ENCODE measurements at regions not wholly inside any gene's neighbourhood (a gene's known extent, or its start where the extent isn't known, plus 50 kb on each side); places are given as distances from the start of the nearest gene placed in this dataset.

DNA sequence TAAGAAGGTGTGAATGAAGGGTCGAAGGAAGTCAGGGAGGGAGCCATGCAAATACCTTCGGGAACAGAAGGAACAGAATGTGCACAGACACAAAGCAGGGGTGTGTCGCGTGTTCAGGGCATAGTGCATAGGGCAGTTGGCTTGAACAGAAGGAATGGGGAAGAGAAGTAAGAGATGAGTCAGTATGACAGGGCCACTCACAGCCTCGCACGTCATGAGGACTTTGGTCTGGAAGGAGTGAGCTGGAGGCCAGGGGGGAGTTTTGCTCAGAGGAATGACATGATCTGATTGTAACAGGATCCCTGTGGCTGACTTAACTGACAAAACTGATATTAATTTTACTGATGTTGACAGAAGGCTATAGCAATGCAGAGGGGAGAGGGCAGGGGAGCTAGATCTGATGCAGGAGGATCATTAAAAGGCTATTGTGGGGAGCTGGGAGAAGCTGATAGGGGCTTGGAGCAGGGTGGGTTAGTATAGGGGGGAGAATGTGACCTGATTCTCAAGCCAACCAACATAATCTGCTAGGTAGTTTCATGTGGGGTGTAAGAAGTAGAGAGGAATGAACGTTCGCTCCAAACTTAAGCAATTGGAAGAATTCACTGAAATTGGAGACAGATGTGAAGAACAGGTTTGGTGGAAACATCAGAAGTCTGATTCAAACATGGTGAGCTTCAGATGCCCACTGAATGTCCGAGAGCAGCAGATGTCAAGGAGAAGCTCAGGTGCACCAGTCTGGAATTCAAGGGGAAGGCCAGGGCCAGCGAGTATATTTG, 60.4 kb upstream of the COPS8 start:
- TF ChIP-seq HIVEP1 (CRISPR knock-in tag; IDR thresholded peaks at IDR 0.05) (no peak), HOXA7 (CRISPR knock-in tag; IDR thresholded peaks at IDR 0.05) (no peak), ZNF670 (CRISPR knock-in tag; IDR thresholded peaks at IDR 0.05; ENCODE audit: borderline replicate concordance) (peak; percentile 59; the same call in 1 of the 2 replicates), FOXO1 (CRISPR knock-in tag; IDR thresholded peaks at IDR 0.05) (no peak; the same call in 1 of the 2 replicates), HDAC1 (CRISPR knock-in tag; IDR thresholded peaks at IDR 0.05) (peak; percentile 77), ZNF431 (CRISPR knock-in tag; IDR thresholded peaks at IDR 0.05; ENCODE audit: borderline replicate concordance, low read depth) (no peak)
- TF ChIP-seq, protein P1, sequence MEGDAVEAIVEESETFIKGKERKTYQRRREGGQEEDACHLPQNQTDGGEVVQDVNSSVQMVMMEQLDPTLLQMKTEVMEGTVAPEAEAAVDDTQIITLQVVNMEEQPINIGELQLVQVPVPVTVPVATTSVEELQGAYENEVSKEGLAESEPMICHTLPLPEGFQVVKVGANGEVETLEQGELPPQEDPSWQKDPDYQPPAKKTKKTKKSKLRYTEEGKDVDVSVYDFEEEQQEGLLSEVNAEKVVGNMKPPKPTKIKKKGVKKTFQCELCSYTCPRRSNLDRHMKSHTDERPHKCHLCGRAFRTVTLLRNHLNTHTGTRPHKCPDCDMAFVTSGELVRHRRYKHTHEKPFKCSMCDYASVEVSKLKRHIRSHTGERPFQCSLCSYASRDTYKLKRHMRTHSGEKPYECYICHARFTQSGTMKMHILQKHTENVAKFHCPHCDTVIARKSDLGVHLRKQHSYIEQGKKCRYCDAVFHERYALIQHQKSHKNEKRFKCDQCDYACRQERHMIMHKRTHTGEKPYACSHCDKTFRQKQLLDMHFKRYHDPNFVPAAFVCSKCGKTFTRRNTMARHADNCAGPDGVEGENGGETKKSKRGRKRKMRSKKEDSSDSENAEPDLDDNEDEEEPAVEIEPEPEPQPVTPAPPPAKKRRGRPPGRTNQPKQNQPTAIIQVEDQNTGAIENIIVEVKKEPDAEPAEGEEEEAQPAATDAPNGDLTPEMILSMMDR (CRISPR knock-in tag; IDR thresholded peaks at IDR 0.05), result no peak

Data from HepG2 (cell line).